ENCODE measurements at regions not wholly inside any gene's neighbourhood (a gene's known extent, or its start where the extent isn't known, plus 50 kb on each side); places are given as distances from the start of the nearest gene placed in this dataset.
A peak's percentile ranks its signal among the peaks of the same experiment; 100 is the strongest.
"Not testable (repeated sequence)": the region's sequence is repeated elsewhere in the genome, so short reads cannot be mapped to it uniquely, and the experiment has no call there.

DNA sequence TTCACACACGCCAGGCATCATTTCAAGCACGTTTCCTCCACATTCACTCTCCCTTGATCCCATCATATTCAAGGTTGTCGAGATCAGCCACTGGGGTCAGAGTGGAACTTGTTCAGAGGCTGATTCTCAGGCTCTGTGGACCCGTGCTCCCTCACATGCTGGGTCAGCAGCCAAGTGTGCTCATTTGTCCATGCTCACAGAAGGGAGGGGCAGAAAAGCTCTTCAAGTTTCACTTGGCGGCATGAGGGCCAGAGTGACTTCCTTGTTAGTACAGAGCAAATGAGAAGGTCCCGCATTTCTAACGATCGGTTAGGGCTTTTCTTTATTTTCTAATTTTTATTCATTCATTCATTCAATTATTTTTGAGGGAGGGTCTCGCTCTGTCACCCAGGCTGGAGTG lies 82.2 kb downstream of the EBLN1 start:
- ChIA-PET CTCF (interaction anchor here (1.3 to 2.1 kb wide), 2 partner anchors 10 to 67 kb away, joined by 3 to 8 read pairs; no protein-coding TSS in a partner anchor), POLR2A (no interaction called here)
- DNase-seq (ENCODE audit: extremely low spot score): no peak
- TF ChIP-seq, protein P1, sequence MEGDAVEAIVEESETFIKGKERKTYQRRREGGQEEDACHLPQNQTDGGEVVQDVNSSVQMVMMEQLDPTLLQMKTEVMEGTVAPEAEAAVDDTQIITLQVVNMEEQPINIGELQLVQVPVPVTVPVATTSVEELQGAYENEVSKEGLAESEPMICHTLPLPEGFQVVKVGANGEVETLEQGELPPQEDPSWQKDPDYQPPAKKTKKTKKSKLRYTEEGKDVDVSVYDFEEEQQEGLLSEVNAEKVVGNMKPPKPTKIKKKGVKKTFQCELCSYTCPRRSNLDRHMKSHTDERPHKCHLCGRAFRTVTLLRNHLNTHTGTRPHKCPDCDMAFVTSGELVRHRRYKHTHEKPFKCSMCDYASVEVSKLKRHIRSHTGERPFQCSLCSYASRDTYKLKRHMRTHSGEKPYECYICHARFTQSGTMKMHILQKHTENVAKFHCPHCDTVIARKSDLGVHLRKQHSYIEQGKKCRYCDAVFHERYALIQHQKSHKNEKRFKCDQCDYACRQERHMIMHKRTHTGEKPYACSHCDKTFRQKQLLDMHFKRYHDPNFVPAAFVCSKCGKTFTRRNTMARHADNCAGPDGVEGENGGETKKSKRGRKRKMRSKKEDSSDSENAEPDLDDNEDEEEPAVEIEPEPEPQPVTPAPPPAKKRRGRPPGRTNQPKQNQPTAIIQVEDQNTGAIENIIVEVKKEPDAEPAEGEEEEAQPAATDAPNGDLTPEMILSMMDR (IDR thresholded peaks at IDR 0.05; ENCODE audit: control extremely low read depth, extremely low read depth, low read depth, missing control alignments): no peak

GRCh38 chr10:22133749-22134624 lies 83.8 kb downstream of the EBLN1 start:
- peak; percentile 26 for DNase-seq (ENCODE audit: extremely low spot score)
- ChIA-PET CTCF (interaction anchor here (1.3 kb wide), 1 partner anchor 68 kb away, joined by 3 read pairs; no protein-coding TSS in a partner anchor), POLR2A (no interaction called here)
- TF ChIP-seq, protein P1 (IDR thresholded peaks at IDR 0.05; ENCODE audit: control extremely low read depth, extremely low read depth, low read depth, missing control alignments): no peak

GRCh38 chr10:22130824-22131223 lies 87.0 kb downstream of the EBLN1 start:
- POLR2A ChIA-PET; DNase-seq (ENCODE audit: extremely low spot score); CTCF ChIA-PET: not testable (repeated sequence)

DNA sequence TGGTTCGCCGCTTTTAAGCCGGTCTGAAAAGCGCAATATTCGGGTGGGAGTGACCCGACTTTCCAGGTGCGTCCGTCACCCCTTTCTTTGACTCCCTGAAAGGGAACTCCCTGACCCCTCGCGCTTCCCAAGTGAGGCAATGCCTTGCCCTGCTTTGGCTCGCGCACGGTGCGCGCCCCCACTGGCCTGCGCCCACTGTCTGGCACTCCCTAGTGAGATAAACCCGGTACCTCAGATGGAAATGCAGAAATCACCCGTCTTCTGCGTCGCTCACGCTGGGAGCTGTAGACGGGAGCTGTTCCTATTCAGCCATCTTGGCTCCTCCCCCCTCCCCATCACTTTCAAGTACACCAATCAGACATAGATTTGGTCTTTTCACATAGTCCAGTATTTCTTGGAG lies 88.2 kb downstream of the EBLN1 start:
- DNase-seq (ENCODE audit: extremely low spot score); POLR2A ChIA-PET; CTCF ChIA-PET: not testable (repeated sequence)

- CTCF ChIA-PET; DNase-seq (ENCODE audit: extremely low spot score); POLR2A ChIA-PET: not testable (repeated sequence)
Measured at GRCh38 chr10:22121181-22121580, 96.6 kb downstream of the EBLN1 start.

DNA sequence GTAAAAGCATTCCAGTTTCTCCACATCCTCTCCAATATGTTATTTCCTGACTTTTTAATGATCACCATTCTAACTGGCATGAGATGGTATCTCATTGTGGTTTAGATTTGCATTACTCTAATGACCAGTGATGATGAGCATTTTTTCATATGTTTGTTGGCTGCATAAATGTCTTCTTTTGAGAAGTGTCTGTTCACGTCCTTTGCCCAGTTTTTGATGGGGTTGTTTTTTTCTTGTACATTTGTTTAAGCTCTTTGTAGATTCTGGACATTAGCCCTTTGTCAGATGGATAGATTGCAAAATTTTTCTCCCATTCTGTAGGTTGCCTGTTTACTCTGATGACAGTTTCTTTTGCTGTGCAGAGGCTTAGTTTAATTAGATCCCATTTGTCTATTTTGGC lies 97.7 kb downstream of the EBLN1 start:
- POLR2A ChIA-PET; DNase-seq (ENCODE audit: extremely low spot score): not testable (repeated sequence)
- CTCF ChIA-PET: interaction anchor here (1.0 kb wide), 1 partner anchor 21 kb away, joined by 3 read pairs; no protein-coding TSS in a partner anchor

DNA sequence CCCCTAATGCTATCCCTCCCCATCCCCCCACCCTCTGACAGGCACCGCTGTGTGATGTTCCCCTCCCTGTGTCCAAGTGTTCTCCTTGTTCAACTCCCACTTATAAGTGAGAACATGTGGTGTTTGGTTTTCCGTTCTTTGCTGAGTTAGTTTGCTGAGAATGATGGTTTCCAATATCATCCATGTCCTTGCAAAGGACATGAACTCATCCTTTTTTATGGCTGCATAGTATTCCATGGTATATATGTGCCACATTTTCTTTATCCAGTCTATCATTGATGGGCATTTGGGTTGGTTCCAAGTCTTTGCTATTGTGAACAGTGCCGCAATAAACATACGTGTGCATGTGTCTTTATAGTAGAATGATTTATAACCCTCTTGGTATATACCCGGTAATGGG lies 98.2 kb downstream of the EBLN1 start:
- CTCF ChIA-PET; POLR2A ChIA-PET; DNase-seq (ENCODE audit: extremely low spot score): not testable (repeated sequence)

GRCh38 chr10:22111705-22112104 lies 106.1 kb downstream of the EBLN1 start:
- ChIA-PET POLR2A (no interaction called here), CTCF (interaction anchor here (1.1 kb wide), 1 partner anchor 7 kb away, joined by 3 read pairs; no protein-coding TSS in a partner anchor)
- no peak for DNase-seq (ENCODE audit: extremely low spot score)
- TF ChIP-seq, protein P1 (IDR thresholded peaks at IDR 0.05; ENCODE audit: control extremely low read depth, extremely low read depth, low read depth, missing control alignments): no peak

GRCh38 chr10:22111260-22111659 lies 106.6 kb downstream of the EBLN1 start:
- TF ChIP-seq, protein P1 (IDR thresholded peaks at IDR 0.05; ENCODE audit: control extremely low read depth, extremely low read depth, low read depth, missing control alignments): no peak
- ChIA-PET CTCF (no interaction called here), POLR2A (no interaction called here)
- no peak for DNase-seq (ENCODE audit: extremely low spot score)

Measured in GM10248 (cell line).